Neural progenitor cell (in vitro differentiated cells): ENCODE measurements at regions not wholly inside any gene's neighbourhood (a gene's known extent, or its start where the extent isn't known, plus 50 kb on each side); places are given as distances from the start of the nearest gene placed in this dataset.

Source experiments
- DNase-seq: peaks from one replicate; pipeline ENCODE4 v3.0.0-alpha.2; 2016; ENCODE audit warnings: low spot score
- H2AFZ ChIP-seq: fragments of 200-600 bp; sonication (generic); replicated peaks from 2 replicates; pipeline ENCODE4 v1.6.1; 2016; ENCODE audit warnings: antibody characterized with exemption
- H3F3A ChIP-seq: fragments of 200-600 bp; sonication (generic); 2 replicates; pipeline ENCODE4 v1.6.1; 2016; ENCODE audit warnings: antibody characterized with exemption, low read depth
- H3K27ac ChIP-seq: fragments of 200-600 bp; sonication (generic); 2 replicates; pipeline ENCODE4 v1.5.1; 2016; ENCODE audit warnings: mild to moderate bottlenecking
- H3K27me3 ChIP-seq: fragments of 200-600 bp; sonication (generic); 2 replicates; pipeline ENCODE4 v1.6.1; 2016; ENCODE audit warnings: mild to moderate bottlenecking, moderate library complexity
- H3K36me3 ChIP-seq: fragments of 200-600 bp; sonication (generic); 2 replicates; pipeline ENCODE4 v1.5.1; 2016
- H3K4me1 ChIP-seq: fragments of 200-600 bp; sonication (generic); 2 replicates; pipeline ENCODE4 v1.6.1; 2016; ENCODE audit warnings: mixed run types
- H3K4me2 ChIP-seq: fragments of 200-600 bp; sonication (generic); 2 replicates; pipeline ENCODE4 v1.6.1; 2016
- H3K4me3 ChIP-seq: fragments of 200-600 bp; sonication (generic); 2 replicates; pipeline ENCODE4 v1.5.1; 2016
- H3K79me2 ChIP-seq: fragments of 200-600 bp; sonication (generic); 2 replicates; pipeline ENCODE4 v1.6.1; 2016; ENCODE audit warnings: low read depth
- H3K9ac ChIP-seq: fragments of 200-600 bp; sonication (generic); 2 replicates; pipeline ENCODE4 v1.6.1; 2016
- H3K9me3 ChIP-seq: fragments of 200-600 bp; sonication (generic); 2 replicates; pipeline ENCODE4 v1.5.1; 2016; ENCODE audit warnings: low read depth
- H4K20me1 ChIP-seq: fragments of 200-600 bp; sonication (generic); 2 replicates; pipeline ENCODE4 v1.6.1; 2016; ENCODE audit warnings: low read depth
- H3K27ac Mint-ChIP-seq: 3 replicates; pipeline ENCODE4 v1.8.0; 2021; ENCODE audit warnings: mixed read lengths
- H3K27me3 Mint-ChIP-seq: 2 replicates; pipeline ENCODE4 v1.8.0; 2022; ENCODE audit warnings: low read depth, mild to moderate bottlenecking, inconsistent platforms, moderate library complexity, mixed read lengths; ENCODE audit not compliant: insufficient read depth
- H3K36me3 Mint-ChIP-seq: 3 replicates; pipeline ENCODE4 v1.8.0; 2021; ENCODE audit warnings: mixed read lengths
- H3K4me1 Mint-ChIP-seq: 3 replicates; pipeline ENCODE4 v1.8.0; 2021; ENCODE audit warnings: mixed read lengths
- H3K4me3 Mint-ChIP-seq: 3 replicates; pipeline ENCODE4 v1.8.0; 2021; ENCODE audit warnings: mild to moderate bottlenecking, moderate library complexity, mixed read lengths
- H3K9me3 Mint-ChIP-seq: 3 replicates; pipeline ENCODE4 v1.8.0; 2020; ENCODE audit warnings: mixed read lengths
- EZH2 ChIP-seq: fragments of 200-600 bp; sonication (generic); IDR thresholded peaks from 2 replicates; pipeline ENCODE4 v1.6.1; 2017; ENCODE audit warnings: antibody characterized with exemption, mild to moderate bottlenecking, moderate library complexity
- EZH2phosphoT487 ChIP-seq: fragments of 200-600 bp; sonication (generic); IDR thresholded peaks from 2 replicates; pipeline ENCODE4 v1.6.1; 2017; ENCODE audit warnings: antibody characterized with exemption
- TF ChIP-seq, protein P1 (sequence below): fragments of 200-600 bp; sonication (generic); IDR thresholded peaks from 2 replicates; pipeline ENCODE4 v1.5.1; 2017; ENCODE audit warnings: antibody characterized with exemption, mild to moderate bottlenecking

GRCh38 chr12:91884230-91884629, 261.4 kb downstream of the BTG1 start:
- H3K4me3 Mint-ChIP-seq, result no peak overlapping the region

GRCh38 chr12:91883811-91884210, 261.8 kb downstream of the BTG1 start:
- H3F3A ChIP-seq, result no peaks in the 10 kb centered on the region
- H3K4me1 ChIP-seq, result peaks cover 12% of the 10 kb centered on the region
- no peak overlapping the region for H2AFZ ChIP-seq
- TF ChIP-seq, protein P1, sequence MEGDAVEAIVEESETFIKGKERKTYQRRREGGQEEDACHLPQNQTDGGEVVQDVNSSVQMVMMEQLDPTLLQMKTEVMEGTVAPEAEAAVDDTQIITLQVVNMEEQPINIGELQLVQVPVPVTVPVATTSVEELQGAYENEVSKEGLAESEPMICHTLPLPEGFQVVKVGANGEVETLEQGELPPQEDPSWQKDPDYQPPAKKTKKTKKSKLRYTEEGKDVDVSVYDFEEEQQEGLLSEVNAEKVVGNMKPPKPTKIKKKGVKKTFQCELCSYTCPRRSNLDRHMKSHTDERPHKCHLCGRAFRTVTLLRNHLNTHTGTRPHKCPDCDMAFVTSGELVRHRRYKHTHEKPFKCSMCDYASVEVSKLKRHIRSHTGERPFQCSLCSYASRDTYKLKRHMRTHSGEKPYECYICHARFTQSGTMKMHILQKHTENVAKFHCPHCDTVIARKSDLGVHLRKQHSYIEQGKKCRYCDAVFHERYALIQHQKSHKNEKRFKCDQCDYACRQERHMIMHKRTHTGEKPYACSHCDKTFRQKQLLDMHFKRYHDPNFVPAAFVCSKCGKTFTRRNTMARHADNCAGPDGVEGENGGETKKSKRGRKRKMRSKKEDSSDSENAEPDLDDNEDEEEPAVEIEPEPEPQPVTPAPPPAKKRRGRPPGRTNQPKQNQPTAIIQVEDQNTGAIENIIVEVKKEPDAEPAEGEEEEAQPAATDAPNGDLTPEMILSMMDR, result no peak
- TF ChIP-seq EZH2phosphoT487, result no peak
- no peak for TF ChIP-seq EZH2
- no peak overlapping the region for H3K4me3 ChIP-seq
- H3K79me2 ChIP-seq, result no peaks in the 10 kb centered on the region
- no peak overlapping the region for H3K4me2 ChIP-seq
- no peaks in the 10 kb centered on the region for H4K20me1 ChIP-seq
- no peaks in the 10 kb centered on the region for H3K36me3 ChIP-seq
- H3K27ac Mint-ChIP-seq, result no peak overlapping the region
- no peak overlapping the region for H3K4me3 Mint-ChIP-seq
- DNase-seq, result no peak
- H3K27me3 ChIP-seq, result no peaks in the 10 kb centered on the region
- no peak overlapping the region for H3K9ac ChIP-seq
- H3K27ac ChIP-seq, result no peak overlapping the region
- H3K27me3 Mint-ChIP-seq, result peaks cover 2% of the 10 kb centered on the region
- no peaks in the 10 kb centered on the region for H3K9me3 ChIP-seq
- no peaks in the 10 kb centered on the region for H3K36me3 Mint-ChIP-seq
- H3K4me1 Mint-ChIP-seq, result peaks cover 7% of the 10 kb centered on the region
- H3K9me3 Mint-ChIP-seq, result no peaks in the 10 kb centered on the region

More at GRCh38 chr12:91884230-91884629, 261.4 kb downstream of the BTG1 start:
- Histone ChIP-seq H3K9ac (no peak overlapping the region), H3K36me3 (no peaks in the 10 kb centered on the region), H3K4me3 (no peak overlapping the region), H3F3A (no peaks in the 10 kb centered on the region), H3K4me2 (no peak overlapping the region), H3K79me2 (no peaks in the 10 kb centered on the region), H3K27me3 (no peaks in the 10 kb centered on the region), H3K9me3 (no peaks in the 10 kb centered on the region), H2AFZ (no peak overlapping the region), H3K4me1 (peaks cover 12% of the 10 kb centered on the region), H4K20me1 (no peaks in the 10 kb centered on the region), H3K27ac (no peak overlapping the region)
- H3K4me1 Mint-ChIP-seq, result peaks cover 7% of the 10 kb centered on the region
- peaks cover 2% of the 10 kb centered on the region for H3K27me3 Mint-ChIP-seq
- H3K27ac Mint-ChIP-seq, result no peak overlapping the region
- H3K9me3 Mint-ChIP-seq, result no peaks in the 10 kb centered on the region
- TF ChIP-seq, protein P1, result no peak
- no peak for TF ChIP-seq EZH2phosphoT487
- TF ChIP-seq EZH2, result no peak
- no peaks in the 10 kb centered on the region for H3K36me3 Mint-ChIP-seq
- DNase-seq, result no peak

GRCh38 chr12:91882910-91883309, 262.7 kb downstream of the BTG1 start:
- no peak for DNase-seq
- Histone ChIP-seq H2AFZ (no peak overlapping the region), H3K4me1 (peaks cover 12% of the 10 kb centered on the region), H3K79me2 (no peaks in the 10 kb centered on the region), H3K27ac (no peak overlapping the region), H3K4me2 (no peak overlapping the region), H3K36me3 (no peaks in the 10 kb centered on the region), H3K9me3 (no peaks in the 10 kb centered on the region), H4K20me1 (no peaks in the 10 kb centered on the region), H3K4me3 (no peak overlapping the region), H3K9ac (no peak overlapping the region), H3F3A (no peaks in the 10 kb centered on the region), H3K27me3 (no peaks in the 10 kb centered on the region)
- peaks cover 7% of the 10 kb centered on the region for H3K4me1 Mint-ChIP-seq
- peaks cover 2% of the 10 kb centered on the region for H3K27me3 Mint-ChIP-seq
- no peak for TF ChIP-seq EZH2phosphoT487
- TF ChIP-seq, protein P1, result no peak
- TF ChIP-seq EZH2, result no peak
- H3K27ac Mint-ChIP-seq, result no peak overlapping the region
- H3K9me3 Mint-ChIP-seq, result no peaks in the 10 kb centered on the region
- H3K36me3 Mint-ChIP-seq, result no peaks in the 10 kb centered on the region
- no peak overlapping the region for H3K4me3 Mint-ChIP-seq
